Mesendoderm (in vitro differentiated cells): ENCODE measurements at regions not wholly inside any gene's neighbourhood (a gene's known extent, or its start where the extent isn't known, plus 50 kb on each side); places are given as distances from the start of the nearest gene placed in this dataset.
A peak's percentile ranks its signal among the peaks of the same experiment; 100 is the strongest.

ENCODE experiments used
- DNase-seq: peaks from one replicate; pipeline ENCODE4 v3.0.0; 2013
- H2AK5ac ChIP-seq: 2 replicates; pipeline ENCODE4 v1.6.1; 2013; ENCODE audit warnings: low read length, inconsistent platforms
- H2BK120ac ChIP-seq: 2 replicates; pipeline ENCODE4 v1.6.1; 2013; ENCODE audit warnings: low read depth, mild to moderate bottlenecking, low read length, moderate library complexity, mixed read lengths
- H2BK15ac ChIP-seq: replicated peaks from 2 replicates; pipeline ENCODE4 v1.6.1; 2013; ENCODE audit warnings: low read depth, mild to moderate bottlenecking, moderate library complexity
- H2BK5ac ChIP-seq: 2 replicates; pipeline ENCODE4 v1.6.1; 2013; ENCODE audit warnings: low read length, inconsistent platforms
- H3K18ac ChIP-seq: 2 replicates; pipeline ENCODE4 v1.6.1; 2013; ENCODE audit warnings: mild to moderate bottlenecking, low read length, mixed read lengths
- H3K23ac ChIP-seq: one replicate; pipeline ENCODE4 v1.6.1; 2013; ENCODE audit warnings: low read length
- H3K27ac ChIP-seq: 2 replicates; pipeline ENCODE4 v1.5.1; 2013; ENCODE audit warnings: low read depth, mild to moderate bottlenecking, inconsistent platforms, low read length, moderate library complexity
- H3K27me3 ChIP-seq: 2 replicates; pipeline ENCODE4 v1.6.1; 2013; ENCODE audit warnings: low read length, control low read depth, mild to moderate bottlenecking, inconsistent platforms; ENCODE audit not compliant: insufficient read depth, poor library complexity
- H3K36me3 ChIP-seq: 2 replicates; pipeline ENCODE4 v1.6.1; 2013; ENCODE audit warnings: low read length, inconsistent platforms; ENCODE audit not compliant: control insufficient read depth, insufficient read depth
- H3K4ac ChIP-seq: one replicate; pipeline ENCODE4 v1.6.1; 2013; ENCODE audit warnings: low read depth, mild to moderate bottlenecking, low read length, moderate library complexity
- H3K4me1 ChIP-seq: 2 replicates; pipeline ENCODE4 v1.6.1; 2013; ENCODE audit warnings: low read depth, low read length, inconsistent platforms; ENCODE audit not compliant: control insufficient read depth
- H3K4me2 ChIP-seq: 2 replicates; pipeline ENCODE4 v1.6.1; 2013; ENCODE audit warnings: low read length
- H3K4me3 ChIP-seq: 2 replicates; pipeline ENCODE4 v1.5.1; 2013; ENCODE audit warnings: mild to moderate bottlenecking, low read length
- H3K56ac ChIP-seq: one replicate; pipeline ENCODE4 v1.6.1; 2013; ENCODE audit warnings: low read length
- H3K79me1 ChIP-seq: 2 replicates; pipeline ENCODE4 v1.6.1; 2013; ENCODE audit warnings: low read length, inconsistent platforms
- H3K79me2 ChIP-seq: 2 replicates; pipeline ENCODE4 v1.6.1; 2013; ENCODE audit warnings: mild to moderate bottlenecking, low read length; ENCODE audit not compliant: control insufficient read depth, insufficient read depth
- H3K9ac ChIP-seq: 2 replicates; pipeline ENCODE4 v1.6.1; 2013; ENCODE audit warnings: low read length, inconsistent platforms
- H4K5ac ChIP-seq: one replicate; pipeline ENCODE4 v1.6.1; 2013; ENCODE audit warnings: low read length
- H4K8ac ChIP-seq: one replicate; pipeline ENCODE4 v1.6.1; 2013; ENCODE audit warnings: low read depth, mild to moderate bottlenecking, control low read depth, low read length, moderate library complexity
- WGBS: extraction: QIAGEN DNeasy Blood & Tissue Kit; methylation state at CpG from one replicate; pipeline ENCODE4 v1.1.7; 2013; ENCODE audit warnings: low lambda C conversion rate, missing lambda C conversion rate; ENCODE audit not compliant: insufficient coverage; ENCODE audit errors: extremely low coverage; 5-methylcytosine and 5-hydroxymethylcytosine counted together

GRCh38 chr1:30304080-30304479 is 419.3 kb downstream of the MATN1 start:
- Histone ChIP-seq H2BK5ac (no peak overlapping the region), H3K4me1 (peaks cover 6% of the 10 kb centered on the region), H3K18ac (no peak overlapping the region), H4K5ac (no peak overlapping the region), H2BK120ac (no peak overlapping the region), H3K79me1 (no peaks in the 10 kb centered on the region), H3K79me2 (no peaks in the 10 kb centered on the region), H3K4me2 (no peak overlapping the region), H3K56ac (no peak overlapping the region), H3K27ac (no peak overlapping the region), H2BK15ac (no peak overlapping the region), H3K9ac (no peak overlapping the region), H3K36me3 (no peaks in the 10 kb centered on the region), H2AK5ac (no peak overlapping the region), H3K4me3 (no peak overlapping the region), H3K27me3 (no peaks in the 10 kb centered on the region), H4K8ac (no peak overlapping the region), H3K23ac (no peak overlapping the region), H3K4ac (no peak overlapping the region)
- no peak for DNase-seq

DNA sequence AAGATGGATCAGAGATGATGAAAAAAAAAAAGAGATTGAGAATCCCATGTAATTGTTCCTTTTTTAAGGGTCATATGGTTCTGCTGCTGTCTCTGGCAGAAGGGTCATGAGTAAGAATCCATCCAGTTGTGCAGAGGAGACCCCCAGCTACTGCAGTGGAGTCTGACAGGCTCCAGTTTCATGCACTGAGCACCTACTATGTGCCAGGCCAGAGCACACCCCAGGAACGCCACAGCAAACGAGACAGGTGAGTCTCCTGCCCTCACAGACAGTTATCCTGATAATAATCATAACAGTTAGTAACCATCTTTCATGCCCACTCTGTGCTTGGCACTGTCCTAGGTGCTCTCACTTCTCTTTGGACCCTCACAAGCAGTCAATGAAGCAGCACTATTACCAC is 420.0 kb downstream of the MATN1 start:
- no peak overlapping the region for H2AK5ac ChIP-seq
- no peak overlapping the region for H4K8ac ChIP-seq
- no CpG with 5 or more reads among the region's 2 CpGs for WGBS
- no peak overlapping the region for H3K4me2 ChIP-seq
- H4K5ac ChIP-seq: no peak overlapping the region
- H3K79me2 ChIP-seq: no peaks in the 10 kb centered on the region
- no peak overlapping the region for H3K18ac ChIP-seq
- no peaks in the 10 kb centered on the region for H3K27me3 ChIP-seq
- no peaks in the 10 kb centered on the region for H3K79me1 ChIP-seq
- no peak overlapping the region for H3K4ac ChIP-seq
- no peak overlapping the region for H3K9ac ChIP-seq
- H3K23ac ChIP-seq: no peak overlapping the region
- peaks cover 6% of the 10 kb centered on the region for H3K4me1 ChIP-seq
- no peak for DNase-seq
- H2BK5ac ChIP-seq: no peak overlapping the region
- no peaks in the 10 kb centered on the region for H3K36me3 ChIP-seq
- H3K56ac ChIP-seq: no peak overlapping the region
- H2BK15ac ChIP-seq: no peak overlapping the region
- no peak overlapping the region for H3K4me3 ChIP-seq
- no peak overlapping the region for H2BK120ac ChIP-seq
- no peak overlapping the region for H3K27ac ChIP-seq

- Histone ChIP-seq H2BK5ac (no peak overlapping the region), H3K27me3 (no peaks in the 10 kb centered on the region), H3K27ac (no peak overlapping the region), H2AK5ac (no peak overlapping the region), H2BK15ac (no peak overlapping the region), H3K79me1 (no peaks in the 10 kb centered on the region), H3K4me3 (no peak overlapping the region), H3K18ac (no peak overlapping the region), H3K4ac (no peak overlapping the region), H2BK120ac (no peak overlapping the region), H3K9ac (no peak overlapping the region), H4K8ac (no peak overlapping the region), H3K79me2 (no peaks in the 10 kb centered on the region), H3K4me1 (peaks cover 6% of the 10 kb centered on the region), H4K5ac (no peak overlapping the region), H3K23ac (no peak overlapping the region), H3K36me3 (no peaks in the 10 kb centered on the region), H3K56ac (no peak overlapping the region), H3K4me2 (no peak overlapping the region)
- DNase-seq: no peak
- no CpG with 5 or more reads among the region's 5 CpGs for WGBS
Measured at GRCh38 chr1:30302858-30303257, 420.5 kb downstream of the MATN1 start.

DNA sequence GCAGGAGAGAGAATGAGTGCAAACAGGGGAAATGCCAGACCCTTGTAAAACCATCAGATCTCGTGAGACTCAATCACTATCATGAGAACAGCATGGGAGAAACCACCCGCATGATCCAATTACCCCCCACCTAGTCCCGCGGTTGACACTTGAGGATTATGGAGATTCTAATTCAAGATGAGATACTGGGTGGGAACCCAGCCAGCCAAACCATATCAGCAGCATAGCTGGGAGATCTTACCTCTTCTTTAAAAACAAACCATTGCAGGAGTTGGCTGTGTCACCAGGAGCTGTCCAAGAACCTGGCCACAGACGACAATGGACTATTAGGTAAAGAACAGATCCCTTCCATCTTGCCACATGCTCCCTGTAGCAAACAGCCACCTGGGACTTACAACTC is 422.7 kb downstream of the MATN1 start:
- H3K4me3 ChIP-seq: no peak overlapping the region
- H3K9ac ChIP-seq: no peak overlapping the region
- H3K4ac ChIP-seq: no peak overlapping the region
- no peak overlapping the region for H2AK5ac ChIP-seq
- peak overlapping the region; percentile 13 for H3K4me2 ChIP-seq
- H2BK5ac ChIP-seq: peak overlapping the region; percentile 85
- H3K18ac ChIP-seq: no peak overlapping the region
- DNase-seq: peak; percentile 91
- H3K4me1 ChIP-seq: peaks cover 6% of the 10 kb centered on the region
- H4K5ac ChIP-seq: no peak overlapping the region
- no peak overlapping the region for H2BK120ac ChIP-seq
- H4K8ac ChIP-seq: no peak overlapping the region
- WGBS: no CpG with 5 or more reads among the region's 5 CpGs
- no peaks in the 10 kb centered on the region for H3K79me2 ChIP-seq
- no peak overlapping the region for H2BK15ac ChIP-seq
- H3K79me1 ChIP-seq: no peaks in the 10 kb centered on the region
- H3K36me3 ChIP-seq: no peaks in the 10 kb centered on the region
- H3K27me3 ChIP-seq: no peaks in the 10 kb centered on the region
- H3K27ac ChIP-seq: peak overlapping the region; percentile 76
- H3K56ac ChIP-seq: peak overlapping the region; percentile 54
- H3K23ac ChIP-seq: no peak overlapping the region

- Histone ChIP-seq H2AK5ac (no peak overlapping the region), H3K23ac (no peak overlapping the region), H3K79me2 (no peaks in the 10 kb centered on the region), H3K36me3 (no peaks in the 10 kb centered on the region), H3K18ac (peak overlapping the region; percentile 63), H4K8ac (no peak overlapping the region), H3K4me1 (peaks cover 6% of the 10 kb centered on the region), H3K4me3 (no peak overlapping the region), H3K4ac (no peak overlapping the region), H3K9ac (no peak overlapping the region), H3K79me1 (no peaks in the 10 kb centered on the region), H3K56ac (no peak overlapping the region), H4K5ac (no peak overlapping the region), H3K27ac (no peak overlapping the region), H2BK15ac (no peak overlapping the region), H3K4me2 (no peak overlapping the region), H2BK5ac (peak overlapping the region; percentile 7), H3K27me3 (no peaks in the 10 kb centered on the region), H2BK120ac (peak overlapping the region; percentile 37)
- no CpG with 5 or more reads among the region's 2 CpGs for WGBS
- DNase-seq: peak; percentile 19
Measured at GRCh38 chr1:30299393-30299792, 424.0 kb downstream of the MATN1 start.

DNA sequence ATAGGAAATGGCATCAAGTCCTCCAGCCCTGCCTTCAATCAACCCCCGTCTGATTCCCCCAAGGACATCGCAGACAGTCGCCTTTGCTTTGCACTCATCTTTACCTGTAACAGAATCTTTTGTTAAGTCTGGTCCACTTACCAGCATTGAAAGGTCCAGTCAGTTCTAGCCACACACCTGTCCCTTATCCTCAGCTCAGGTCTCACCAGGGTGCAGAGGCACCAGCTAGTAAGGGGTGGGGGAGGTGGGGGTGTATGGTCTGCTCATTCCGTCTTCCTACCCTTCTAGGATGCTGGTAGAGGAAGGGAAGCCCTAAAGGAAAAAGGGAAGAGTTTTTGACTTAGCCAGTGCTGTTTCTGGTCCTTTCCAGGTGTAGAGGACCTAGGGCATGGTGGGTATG is 427.7 kb downstream of the MATN1 start:
- Histone ChIP-seq H3K79me1 (no peaks in the 10 kb centered on the region), H3K79me2 (no peaks in the 10 kb centered on the region), H3K4ac (no peak overlapping the region), H4K8ac (no peak overlapping the region), H2BK15ac (no peak overlapping the region), H2BK5ac (no peak overlapping the region), H2AK5ac (no peak overlapping the region), H3K56ac (no peak overlapping the region), H3K18ac (no peak overlapping the region), H3K4me1 (peaks cover 2% of the 10 kb centered on the region), H4K5ac (no peak overlapping the region), H3K23ac (no peak overlapping the region), H3K27ac (no peak overlapping the region), H3K36me3 (no peaks in the 10 kb centered on the region), H3K9ac (no peak overlapping the region), H3K27me3 (no peaks in the 10 kb centered on the region), H2BK120ac (no peak overlapping the region), H3K4me3 (no peak overlapping the region), H3K4me2 (no peak overlapping the region)
- no CpG with 5 or more reads among the region's 4 CpGs for WGBS
- no peak for DNase-seq
